ENCODE measurements at regions not wholly inside any gene's neighbourhood (a gene's known extent, or its start where the extent isn't known, plus 50 kb on each side); places are given as distances from the start of the nearest gene placed in this dataset.

- Histone ChIP-seq H3K9me3 (no peaks in the 10 kb centered on the region), H3K4me3 (no peak overlapping the region), H3K4me1 (no peaks in the 10 kb centered on the region), H3K27me3 (peaks cover 0 to 36% (median 0%) of the 10 kb centered on the region in 4 donors), H3K36me3 (no peaks in the 10 kb centered on the region), H3K27ac (no peak overlapping the region)
- intact Hi-C loops (cut with DNase I), result no loop called here
- DNase-seq, result no peak
- 89 to 93% methylated on average over 11 to 12 of the region's 12 CpGs for WGBS, 2 donors
- TF ChIP-seq CTCF (IDR thresholded peaks at IDR 0.05), result no peak
- TF ChIP-seq POLR2A (IDR thresholded peaks at IDR 0.05), result no peak
Measured at GRCh38 chr10:8149991-8150390, 95.5 kb downstream of the GATA3 start.

DNA sequence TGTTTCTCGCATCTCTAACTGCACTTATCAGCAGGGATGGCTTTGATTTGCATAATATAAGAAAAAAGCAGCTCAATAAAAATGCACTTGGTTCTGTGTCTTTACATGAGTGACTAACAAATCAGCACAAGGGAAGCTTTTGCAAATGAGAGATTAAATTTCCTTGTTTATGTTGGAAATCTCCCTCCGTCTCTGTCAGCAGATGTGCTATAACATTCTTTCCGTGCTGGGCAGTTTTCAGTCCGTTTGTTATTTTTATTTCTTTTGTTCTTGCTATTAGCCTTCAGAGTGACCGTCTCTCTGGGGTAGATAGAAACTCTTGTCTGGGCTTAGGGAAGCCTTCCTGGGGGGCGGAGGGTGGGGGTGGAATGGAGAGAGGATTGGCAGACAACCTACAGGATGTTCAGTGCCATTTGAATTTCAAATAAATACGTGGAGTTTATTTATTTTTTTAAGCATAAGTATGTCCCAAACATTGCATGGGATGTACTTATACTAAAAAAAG lies 96.0 kb downstream of the GATA3 start:
- no peak overlapping the region for H3K27ac ChIP-seq
- H3K4me3 ChIP-seq, result no peak overlapping the region
- H3K27me3 ChIP-seq, result peaks cover 0 to 36% (median 0%) of the 10 kb centered on the region in 4 donors
- intact Hi-C loops (cut with DNase I), result no loop called here
- H3K4me1 ChIP-seq, result no peaks in the 10 kb centered on the region
- 65% methylated on average over 7 of the region's 7 CpGs for WGBS, 2 donors
- H3K36me3 ChIP-seq, result no peaks in the 10 kb centered on the region
- H3K9me3 ChIP-seq, result no peaks in the 10 kb centered on the region
- TF ChIP-seq POLR2A (IDR thresholded peaks at IDR 0.05) (no peak), CTCF (IDR thresholded peaks at IDR 0.05) (no peak)
- DNase-seq, result no peak

- no peak overlapping the region for H3K27ac ChIP-seq
- H3K27me3 ChIP-seq, result peaks cover 0 to 37% (median 0%) of the 10 kb centered on the region in 4 donors
- H3K36me3 ChIP-seq, result no peaks in the 10 kb centered on the region
- WGBS, 2 donors, result 37 to 50% methylated on average over 4 of the region's 4 CpGs
- H3K9me3 ChIP-seq, result no peaks in the 10 kb centered on the region
- TF ChIP-seq CTCF (IDR thresholded peaks at IDR 0.05) (no peak), POLR2A (IDR thresholded peaks at IDR 0.05) (no peak)
- intact Hi-C loops (cut with DNase I), result no loop called here
- H3K4me3 ChIP-seq, result no peak overlapping the region
- no peak for DNase-seq
- H3K4me1 ChIP-seq, result no peaks in the 10 kb centered on the region
Measured at GRCh38 chr10:8151086-8151485, 96.6 kb downstream of the GATA3 start.

DNA sequence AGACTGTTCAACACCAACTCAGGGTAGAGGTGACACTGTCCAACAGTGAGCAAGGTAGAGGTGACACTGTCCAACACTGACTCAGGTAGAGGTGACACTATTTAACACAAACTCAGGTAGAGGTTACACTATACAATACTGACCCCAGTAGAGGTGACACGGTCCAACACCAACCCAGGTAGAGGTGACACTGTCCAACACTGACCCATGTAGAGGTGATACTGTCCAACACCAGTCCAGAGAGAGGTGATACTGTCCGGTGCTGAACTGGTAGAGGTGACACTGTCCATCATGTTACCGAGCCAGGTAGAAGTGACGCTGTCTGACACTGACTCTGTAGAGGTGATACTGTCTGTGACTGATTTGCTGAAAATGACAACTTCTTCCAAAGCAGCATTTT lies 102.4 kb downstream of the GATA3 start:
- H3K36me3 ChIP-seq, result no peaks in the 10 kb centered on the region
- no peak overlapping the region for H3K4me3 ChIP-seq
- H3K27me3 ChIP-seq, result peaks cover 0 to 16% (median 0%) of the 10 kb centered on the region in 4 donors
- H3K4me1 ChIP-seq, result no peaks in the 10 kb centered on the region
- H3K9me3 ChIP-seq, result no peaks in the 10 kb centered on the region
- WGBS, 2 donors, result 87 to 90% methylated on average over 4 of the region's 4 CpGs
- DNase-seq, result no peak
- TF ChIP-seq CTCF (IDR thresholded peaks at IDR 0.05) (no peak), POLR2A (IDR thresholded peaks at IDR 0.05) (no peak)
- intact Hi-C loops (cut with DNase I), result no loop called here
- no peak overlapping the region for H3K27ac ChIP-seq

- no peak for TF ChIP-seq POLR2A (IDR thresholded peaks at IDR 0.05)
- TF ChIP-seq CTCF (IDR thresholded peaks at IDR 0.05), result no peak
- H3K4me1 ChIP-seq, result no peaks in the 10 kb centered on the region
- H3K27ac ChIP-seq, result no peak overlapping the region
- H3K9me3 ChIP-seq, result no peaks in the 10 kb centered on the region
- peaks cover 0 to 13% (median 0%) of the 10 kb centered on the region in 4 donors for H3K27me3 ChIP-seq
- intact Hi-C loops (cut with DNase I), result no loop called here
- DNase-seq, result no peak
- no peaks in the 10 kb centered on the region for H3K36me3 ChIP-seq
- H3K4me3 ChIP-seq, result no peak overlapping the region
- 47 to 54% methylated on average over 8 to 9 of the region's 9 CpGs for WGBS, 2 donors
Measured at GRCh38 chr10:8158193-8159071, 103.9 kb downstream of the GATA3 start.

Measured in esophagus squamous epithelium (tissue), 5 donors.